ENCODE measurements at regions not wholly inside any gene's neighbourhood (a gene's known extent, or its start where the extent isn't known, plus 50 kb on each side); places are given as distances from the start of the nearest gene placed in this dataset.

- no peaks in the 10 kb centered on the region for H3K23me2 ChIP-seq (ENCODE audit: low read depth, low read length)
- no peak overlapping the region for H3K14ac ChIP-seq (ENCODE audit: insufficient read length)
- H3K4me2 ChIP-seq (ENCODE audit: insufficient read depth in 1 of 2, low read depth in 2 of 2, low read length in 2 of 2), result no peak overlapping the region
- ChIA-PET POLR2A (ENCODE audit: partially characterized antibody) (no interaction called here), CTCF (ENCODE audit: partially characterized antibody) (interaction anchor here (1.0 kb wide), 1 partner anchor 10 kb away, joined by 3 read pairs; no protein-coding TSS in a partner anchor)
- H3K27ac ChIP-seq (ENCODE audit: low read depth, low read length), result no peak overlapping the region
- H3K4me1 ChIP-seq (replicated peaks in 1 of 4; ENCODE audit: control insufficient read depth in 3 of 4, insufficient read depth in 4 of 4, low read length in 3 of 4), result peaks cover 0 to 5% (median 2%) of the 10 kb centered on the region in 4 experiments; a peak in 2 of 7 replicates
- no peak overlapping the region for H2BK20ac ChIP-seq (ENCODE audit: low read length)
- H4K5ac ChIP-seq (ENCODE audit: insufficient read length, low read depth, low read length), result no peak overlapping the region
- H3K4ac ChIP-seq (replicated peaks; ENCODE audit: insufficient read length, low read depth, low read length), result no peak overlapping the region
- H2BK5ac ChIP-seq (ENCODE audit: low read depth, low read length), result no peak overlapping the region
- H4K20me1 ChIP-seq (replicated peaks in 1 of 2; ENCODE audit: control insufficient read depth in 1 of 2, insufficient read depth in 2 of 2, low read length in 2 of 2), result no peaks in the 10 kb centered on the region
- no peak overlapping the region for H3K4me3 ChIP-seq (ENCODE audit: extremely low read depth in 1 of 4, insufficient read depth in 2 of 4, low read depth in 3 of 4, low read length in 4 of 4)
- H3K79me1 ChIP-seq (ENCODE audit: low read depth, low read length), result no peaks in the 10 kb centered on the region
- no peak overlapping the region for H3K9ac ChIP-seq (replicated peaks in 1 of 4; ENCODE audit: extremely low read depth in 1 of 4, low read depth in 3 of 4, low read length in 3 of 4)
- FAIRE-seq (no peak), DNase-seq (ENCODE audit: low read depth in 1 of 2, low spot score in 2 of 2) (no peak)
- no peak overlapping the region for H3K18ac ChIP-seq (ENCODE audit: extremely low read depth, low read length)
- H2AK5ac ChIP-seq (ENCODE audit: low read depth, low read length), result no peak overlapping the region
- no peak overlapping the region for H4K8ac ChIP-seq (ENCODE audit: extremely low read depth, insufficient read depth, low read length)
- no peak overlapping the region for H4K91ac ChIP-seq (replicated peaks; ENCODE audit: insufficient read length, low read length)
- no peak overlapping the region for H3K56ac ChIP-seq (replicated peaks; ENCODE audit: insufficient read length, low read depth, low read length)
- H3K27me3 ChIP-seq (replicated peaks in 1 of 4; ENCODE audit: control insufficient read depth in 3 of 4, extremely low read depth in 1 of 4, insufficient read depth in 3 of 4, low read length in 3 of 4), result no peaks in the 10 kb centered on the region
- no peak overlapping the region for H3K23ac ChIP-seq (ENCODE audit: insufficient read length)
- no peak overlapping the region for H2BK120ac ChIP-seq (replicated peaks; ENCODE audit: low read depth, low read length)
- H3K36me3 ChIP-seq (ENCODE audit: control insufficient read depth in 2 of 4, insufficient read depth in 4 of 4, low read length in 3 of 4), result no peaks in the 10 kb centered on the region
- H3K79me2 ChIP-seq (ENCODE audit: control insufficient read depth in 1 of 2, insufficient read depth in 2 of 2, low read length in 2 of 2), result no peaks in the 10 kb centered on the region
- H2AFZ ChIP-seq (ENCODE audit: low read length), result no peak overlapping the region
- TF ChIP-seq SIN3A (conservative IDR thresholded peaks at IDR 0.05 in 1 of 2, IDR thresholded peaks at IDR 0.05 in 1 of 2; ENCODE audit: low read depth in 1 of 2, low read length in 2 of 2) (no peak), SP4 (IDR thresholded peaks at IDR 0.05; ENCODE audit: low read length) (no peak), ATF3 (IDR thresholded peaks at IDR 0.05; ENCODE audit: insufficient read depth, low read depth, low read length) (no peak), TAF1 (IDR thresholded peaks at IDR 0.05; ENCODE audit: low read depth, low read length) (no peak), RNF2 (IDR thresholded peaks at IDR 0.05; ENCODE audit: borderline replicate concordance, low read depth, low read length, missing control alignments, poor library complexity, severe bottlenecking) (no peak), EGR1 (IDR thresholded peaks at IDR 0.05; ENCODE audit: borderline replicate concordance, low read depth, low read length) (no peak), SIX5 (IDR thresholded peaks at IDR 0.05; ENCODE audit: low read depth, low read length) (no peak), ASH2L (IDR thresholded peaks at IDR 0.05; ENCODE audit: low read length) (no peak), RAD21 (IDR thresholded peaks at IDR 0.05 in 1 of 2, conservative IDR thresholded peaks at IDR 0.05 in 1 of 2; ENCODE audit: low read depth in 2 of 2, low read length in 2 of 2) (no peak), EP300 (IDR thresholded peaks at IDR 0.05; ENCODE audit: borderline replicate concordance in 1 of 2, low read depth in 2 of 2, low read length in 2 of 2) (no peak), SRF (IDR thresholded peaks at IDR 0.05; ENCODE audit: low read depth, low read length) (no peak), SIRT6 (IDR thresholded peaks at IDR 0.05; ENCODE audit: low read length) (no peak)
- no peak overlapping the region for H2BK12ac ChIP-seq (ENCODE audit: low read depth, low read length)
- 91% methylated on average over 2 of the region's 2 CpGs; no CpG with 5 or more reads in 1 of the 2 experiments for WGBS, 2 experiments (ENCODE audit: extremely low coverage in 1 of 2, insufficient coverage in 1 of 2, insufficient read length in 1 of 2, insufficient replicate concordance in 2 of 2, low coverage in 1 of 2, low lambda C conversion rate in 2 of 2, missing lambda C conversion rate in 1 of 2)
- no peaks in the 10 kb centered on the region for H3K9me3 ChIP-seq (ENCODE audit: insufficient read depth in 2 of 2, low read depth in 1 of 2, low read length in 1 of 2)
- H2BK15ac ChIP-seq (ENCODE audit: low read length), result no peak overlapping the region
Measured at GRCh38 chr13:106118050-106118449, 417.4 kb downstream of the EFNB2 start.
